Activated gamma-delta T cell treated with Interleukin-2 at 50 U/mL for 16 hours (primary cell): ENCODE measurements at regions not wholly inside any gene's neighbourhood (a gene's known extent, or its start where the extent isn't known, plus 50 kb on each side); places are given as distances from the start of the nearest gene placed in this dataset.

ENCODE experiments used
- DNase-seq: peaks from one replicate; pipeline ENCODE4 v3.0.0-alpha.2; 2020

DNA sequence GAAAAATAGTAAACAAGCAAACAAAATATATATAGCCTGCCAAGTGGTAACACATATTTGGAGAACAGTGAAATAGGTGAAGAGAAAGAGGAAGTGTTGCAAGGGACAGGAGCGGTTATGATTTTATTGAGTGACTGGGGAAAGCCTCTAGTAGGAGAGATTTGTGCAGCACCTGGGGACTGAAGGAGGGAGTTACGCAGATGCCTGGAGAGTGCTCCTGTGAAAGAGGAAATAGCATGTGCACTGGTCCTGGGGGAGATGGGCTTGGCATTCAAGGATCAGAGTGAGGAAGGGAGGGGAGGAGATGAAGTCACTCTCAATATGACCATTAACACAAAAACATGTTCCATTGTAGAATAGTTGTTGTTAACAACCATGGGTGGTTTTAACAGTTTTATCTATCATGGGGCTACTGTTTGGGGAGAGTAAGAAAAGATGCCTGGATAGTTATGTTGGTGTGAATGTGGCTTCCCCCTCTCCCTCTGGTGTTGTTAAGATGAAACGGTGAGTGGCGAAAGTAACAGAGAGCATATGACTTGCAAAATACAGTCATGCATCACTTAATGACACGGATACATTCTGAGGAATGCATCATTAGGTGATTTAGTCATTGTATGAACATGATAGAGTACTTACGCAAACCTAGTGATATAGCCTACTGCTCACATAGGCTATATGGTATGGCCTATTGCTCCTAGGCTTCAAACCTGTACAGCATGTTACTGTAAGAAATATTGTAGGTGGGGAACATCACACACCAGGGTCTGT lies 251.7 kb upstream of the ARGLU1 start:
- no peak for DNase-seq

DNA sequence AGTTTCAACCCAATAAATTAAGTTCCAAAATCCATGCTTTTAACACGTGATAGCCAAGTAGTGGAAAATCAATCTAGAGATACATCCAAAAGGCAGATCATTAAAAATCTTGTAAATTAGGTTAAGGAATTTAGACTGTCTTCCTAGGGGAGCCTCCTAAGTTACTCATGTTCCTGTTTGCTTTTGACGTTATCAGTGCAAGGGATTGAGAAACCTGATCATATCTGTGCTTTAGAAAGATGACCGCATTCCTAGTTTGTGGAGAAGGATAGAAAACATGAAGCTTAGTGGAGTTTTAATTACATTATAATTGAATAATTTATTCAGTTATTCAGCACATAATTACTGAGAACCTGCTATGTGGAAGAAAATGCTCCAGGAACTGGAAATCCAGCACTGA lies 251.0 kb upstream of the ARGLU1 start:
- DNase-seq = no peak

DNA sequence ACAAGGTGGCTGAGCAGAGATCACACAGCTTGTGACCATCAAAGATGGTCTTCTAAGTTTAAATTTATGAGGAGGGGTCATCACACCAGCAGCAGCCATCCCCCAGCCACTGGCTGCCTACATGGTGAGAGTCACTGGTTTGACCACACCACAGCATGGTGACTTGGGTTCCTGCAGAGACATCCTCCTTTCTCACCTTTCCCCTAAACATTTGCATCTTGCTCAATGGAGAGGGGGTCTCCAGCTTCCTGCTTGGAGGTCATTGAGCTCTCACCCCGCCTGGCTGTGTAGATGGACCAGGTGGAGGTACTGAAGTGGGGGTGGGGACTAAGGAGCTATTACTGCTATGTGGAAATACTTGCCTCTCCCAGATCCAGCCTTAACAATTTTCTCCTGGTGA lies 247.6 kb upstream of the ARGLU1 start:
- DNase-seq = no peak

DNA sequence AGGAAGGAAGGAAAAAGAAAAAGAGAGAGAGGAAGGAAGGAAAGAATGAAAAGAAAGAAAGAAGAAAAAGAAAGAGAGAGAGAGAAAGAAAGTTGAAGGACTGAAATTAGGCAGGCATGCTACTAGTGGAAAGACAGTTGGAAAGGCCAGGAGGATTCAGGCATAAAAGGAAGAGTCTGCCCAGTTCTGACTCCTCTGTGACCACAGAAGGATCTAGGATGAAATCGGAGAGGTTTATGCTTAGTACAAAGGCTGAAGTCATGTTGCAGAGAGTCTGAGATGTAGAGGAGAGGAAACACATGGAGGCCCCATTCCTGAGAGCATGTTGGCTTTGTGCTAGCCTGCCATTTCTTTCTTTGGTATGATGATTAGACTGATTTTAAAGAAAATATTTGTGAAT lies 246.5 kb upstream of the ARGLU1 start:
- no peak for DNase-seq

DNA sequence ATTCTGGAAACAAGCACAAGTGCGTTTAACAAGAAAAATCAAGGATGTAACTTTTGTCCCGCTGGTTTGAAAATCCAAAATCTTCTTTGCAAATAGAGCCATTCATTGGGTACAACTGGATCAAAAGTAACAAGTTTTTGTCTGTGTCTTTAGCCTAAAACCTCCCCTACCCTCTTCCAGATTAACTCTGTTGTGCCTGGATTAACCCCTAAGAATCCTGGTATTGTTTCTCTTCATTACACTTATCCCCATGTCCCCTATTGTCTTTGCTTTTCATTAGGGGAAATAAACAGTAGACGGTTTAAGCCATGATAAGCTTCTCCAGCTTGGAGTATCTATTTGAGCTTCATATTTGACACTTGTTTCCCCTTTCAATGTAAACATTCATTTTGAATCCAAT lies 242.1 kb upstream of the ARGLU1 start:
- no peak for DNase-seq

GRCh38 chr13:106804991-106805390 lies 237.1 kb upstream of the ARGLU1 start:
- DNase-seq = no peak

GRCh38 chr13:106802917-106803316 lies 235.0 kb upstream of the ARGLU1 start:
- DNase-seq = no peak

- DNase-seq = no peak
These were observed 231.9 kb upstream of the ARGLU1 start for GRCh38 chr13:106799781-106800335.

DNA sequence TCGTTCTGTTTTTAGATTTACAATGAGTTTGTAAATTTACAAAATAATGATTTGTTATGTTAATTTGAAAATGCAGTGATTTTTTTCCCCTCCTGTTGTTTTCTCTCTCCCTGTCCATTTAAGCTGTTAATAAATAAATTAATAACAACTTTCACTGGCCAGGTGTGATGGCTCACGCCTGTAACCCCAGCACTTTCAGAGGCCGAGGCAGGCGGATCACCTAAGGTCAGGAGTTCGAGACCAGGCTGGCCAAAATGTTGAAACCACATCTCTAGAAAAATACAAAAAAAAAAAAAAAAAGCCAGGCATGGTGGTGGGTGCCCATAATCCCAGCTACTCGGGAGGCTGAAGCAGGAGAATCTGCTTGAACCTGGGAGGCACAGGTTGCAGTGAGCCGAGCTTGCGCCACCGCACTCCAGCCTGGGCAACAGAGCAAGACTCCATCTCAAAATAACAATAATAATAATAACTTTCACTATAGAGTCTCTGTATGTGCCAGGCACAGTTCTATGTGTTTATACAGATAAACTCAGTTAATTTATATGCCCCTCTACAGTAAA lies 229.2 kb upstream of the ARGLU1 start:
- no peak for DNase-seq

- DNase-seq = no peak
These were observed 228.5 kb upstream of the ARGLU1 start for GRCh38 chr13:106796280-106797047.

- DNase-seq = no peak
These were observed 227.9 kb upstream of the ARGLU1 start for GRCh38 chr13:106795847-106796246.

GRCh38 chr13:106794117-106794516 lies 226.2 kb upstream of the ARGLU1 start:
- no peak for DNase-seq

DNA sequence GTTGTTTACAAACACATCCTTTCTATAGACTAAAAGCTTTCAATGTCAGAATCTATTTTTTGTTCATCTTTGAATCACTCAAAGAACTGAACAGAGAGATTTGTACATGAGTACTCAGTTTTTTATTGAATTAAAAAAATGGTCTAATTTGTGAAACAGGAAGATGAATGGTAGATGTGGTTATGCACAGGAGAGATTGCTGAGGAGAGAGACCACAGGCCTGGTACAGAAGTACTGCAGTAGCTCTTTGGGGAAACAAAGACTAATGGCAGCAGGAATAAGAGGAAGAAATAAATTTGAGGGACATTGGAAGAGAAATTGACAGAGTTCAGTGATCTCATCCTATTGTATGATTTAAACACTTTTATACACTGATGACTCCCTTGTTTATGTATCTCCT lies 222.0 kb upstream of the ARGLU1 start:
- DNase-seq = no peak

GRCh38 chr13:106786006-106786563 lies 218.1 kb upstream of the ARGLU1 start:
- no peak for DNase-seq

GRCh38 chr13:106774621-106775020 lies 206.7 kb upstream of the ARGLU1 start:
- no peak for DNase-seq

GRCh38 chr13:106772006-106772601 lies 204.2 kb upstream of the ARGLU1 start:
- no peak for DNase-seq

DNA sequence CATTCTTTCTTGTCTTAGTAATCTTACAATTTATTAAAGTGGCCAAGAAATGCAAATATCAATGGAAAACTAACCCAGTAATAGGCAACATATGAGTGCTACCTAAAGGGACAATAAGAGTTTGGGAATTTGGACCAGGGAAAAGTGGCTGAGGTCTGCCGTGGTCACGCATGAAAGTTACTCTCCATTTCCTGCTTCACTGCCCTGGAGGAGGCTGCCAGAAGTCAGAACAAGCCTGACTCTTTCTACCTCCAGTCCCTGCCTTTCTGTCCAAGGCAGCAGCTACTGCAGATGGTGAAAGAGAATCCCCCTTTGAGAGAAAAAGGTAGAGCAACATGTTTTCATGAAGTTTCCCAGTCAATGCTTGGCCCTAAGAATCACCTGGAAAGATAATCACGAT lies 201.1 kb upstream of the ARGLU1 start:
- DNase-seq = no peak

DNA sequence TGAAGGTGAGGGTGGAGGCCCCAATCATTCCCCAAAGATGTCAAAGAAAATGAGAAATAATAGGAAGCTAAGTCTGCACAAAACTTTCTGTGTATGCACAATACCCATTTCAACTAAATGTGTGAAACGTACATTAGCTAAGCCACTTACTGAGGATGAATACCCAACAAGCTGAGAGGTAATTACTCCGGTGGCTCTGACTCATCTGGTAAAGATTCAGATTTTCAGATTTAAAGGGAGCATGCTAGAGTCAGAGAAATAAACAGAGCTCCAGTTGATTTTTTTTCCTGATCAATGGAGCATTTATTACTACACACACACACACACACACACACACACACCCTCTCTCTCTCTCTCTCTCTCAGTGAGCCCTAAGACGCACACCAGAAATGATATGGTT lies 194.8 kb upstream of the ARGLU1 start:
- DNase-seq = no peak

DNA sequence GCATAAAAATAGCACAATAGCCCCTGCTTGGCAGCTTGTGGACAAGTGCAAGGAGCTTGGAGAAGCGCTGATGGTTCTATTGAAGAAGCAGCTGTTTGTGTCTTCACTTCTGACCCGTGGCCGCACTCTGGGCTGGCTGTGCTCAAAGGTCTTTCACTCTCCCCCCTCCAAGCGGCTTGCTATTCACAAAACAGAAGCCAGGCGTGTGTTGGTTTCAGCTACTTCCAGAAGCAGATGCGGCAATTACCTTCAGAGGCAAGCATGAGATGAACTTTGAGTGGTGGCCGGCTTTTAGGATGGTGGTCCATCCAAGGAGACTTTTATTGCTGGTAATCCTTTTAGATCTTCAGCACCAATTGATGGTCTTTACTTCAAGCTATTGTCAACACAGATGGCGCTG lies 188.5 kb upstream of the ARGLU1 start:
- no peak for DNase-seq

DNA sequence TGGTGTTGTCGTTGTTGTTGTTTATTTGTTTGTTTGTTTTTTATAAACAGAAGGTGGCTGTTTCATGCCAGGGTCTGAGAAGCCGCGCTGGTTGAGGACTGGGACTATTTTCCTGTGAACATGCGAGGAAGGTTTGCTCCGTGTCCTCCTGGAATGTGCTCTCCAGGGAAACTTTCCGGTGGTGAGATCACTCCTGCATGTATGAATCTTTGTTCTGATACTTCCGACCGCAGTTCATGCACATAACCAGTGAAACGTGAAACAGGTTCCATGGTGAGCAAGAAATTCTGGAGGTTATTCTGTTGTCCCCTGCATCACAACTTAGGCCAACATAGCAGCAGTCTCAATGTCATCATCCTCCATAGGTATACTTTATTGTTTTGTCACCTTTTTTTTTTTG lies 187.6 kb upstream of the ARGLU1 start:
- no peak for DNase-seq

GRCh38 chr13:106753251-106753650 lies 185.3 kb upstream of the ARGLU1 start:
- no peak for DNase-seq

- DNase-seq = no peak
These were observed 184.7 kb upstream of the ARGLU1 start for GRCh38 chr13:106752584-106753170.

DNA sequence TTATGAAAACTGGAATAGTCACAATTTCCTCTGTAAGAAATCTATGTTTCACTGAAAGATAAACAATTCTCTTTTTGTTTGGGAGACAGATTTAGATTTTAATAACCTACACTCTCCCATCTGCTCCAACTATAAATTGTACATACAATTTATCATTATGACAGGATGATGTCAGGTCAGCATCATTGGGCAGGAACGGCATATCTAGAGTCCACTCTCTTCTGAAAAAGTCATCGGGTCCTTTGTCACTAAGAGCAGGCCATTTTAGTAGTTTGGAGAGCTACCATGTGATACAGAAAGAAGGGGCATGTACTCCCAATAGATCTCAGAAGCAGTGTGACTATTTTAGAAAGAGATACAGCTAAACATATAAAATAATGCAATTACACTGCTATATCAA lies 180.8 kb upstream of the ARGLU1 start:
- no peak for DNase-seq
